GM21576 (cell line): ENCODE measurements at regions not wholly inside any gene's neighbourhood (a gene's known extent, or its start where the extent isn't known, plus 50 kb on each side); places are given as distances from the start of the nearest gene placed in this dataset.
"Not testable (repeated sequence)": the region's sequence is repeated elsewhere in the genome, so short reads cannot be mapped to it uniquely, and the experiment has no call there.

Experiments
- ATAC-seq: cut with Tn5 transposase; IDR thresholded peaks from one replicate; pipeline ENCODE4 v1.9.1; 2021; ENCODE audit warnings: mild to moderate bottlenecking, moderate library complexity; ENCODE audit not compliant: unreplicated experiment

DNA sequence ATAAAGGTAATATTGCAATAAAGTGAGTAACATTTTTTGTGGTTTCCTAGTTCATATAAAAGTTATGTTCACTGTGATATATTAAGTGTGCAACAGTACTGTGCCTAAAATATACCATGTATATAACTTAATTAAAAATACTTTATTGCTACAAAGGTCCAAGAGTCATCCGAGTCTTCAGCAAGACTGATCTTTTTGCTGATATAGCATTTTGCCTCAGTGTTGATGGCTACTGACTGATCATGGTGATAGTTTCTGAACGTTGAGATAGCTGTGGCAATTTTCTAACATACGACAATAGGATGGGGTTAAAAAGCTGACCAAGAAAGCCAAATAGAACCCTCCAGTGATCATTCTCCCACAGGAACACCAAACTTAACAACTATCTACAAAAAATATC is 1302.7 kb downstream of the TECRL start:
- no peak for ATAC-seq

DNA sequence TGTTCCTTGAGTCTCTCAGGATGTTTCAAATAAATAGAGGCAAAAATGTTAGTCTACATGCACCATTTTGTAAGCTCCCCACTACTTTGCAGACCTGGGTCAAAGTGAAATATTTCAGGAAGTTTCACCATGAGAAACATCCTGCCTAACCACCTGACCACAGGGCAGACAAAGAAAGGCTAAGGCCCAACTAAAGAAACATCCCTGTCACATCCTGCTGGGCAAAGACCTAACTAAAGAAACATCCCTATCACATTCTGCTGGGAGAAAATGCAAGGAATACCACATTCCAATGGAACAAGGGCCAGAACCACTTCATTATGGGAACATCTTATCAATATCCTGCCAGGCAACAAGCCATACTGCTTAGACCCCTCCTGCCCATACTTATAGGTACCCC is 1303.4 kb downstream of the TECRL start:
- no peak for ATAC-seq

DNA sequence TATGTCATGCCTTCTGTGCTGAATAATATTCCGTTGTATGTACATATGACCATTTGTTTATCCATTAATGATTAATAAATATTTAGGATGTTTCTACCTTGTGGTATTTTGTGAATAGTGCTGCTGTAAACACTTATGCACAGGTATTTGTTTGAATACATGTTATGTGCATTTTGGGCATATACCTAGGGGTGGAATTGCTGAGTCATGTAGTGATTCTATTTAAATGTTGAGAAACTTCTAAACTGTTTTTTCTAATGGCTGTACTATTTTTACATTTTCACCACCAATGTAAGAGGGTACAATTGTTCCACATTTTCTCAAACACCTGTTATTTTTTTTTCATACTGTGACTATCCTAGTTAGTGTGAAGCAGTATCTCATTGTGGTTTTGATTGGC is 1318.6 kb downstream of the TECRL start:
- ATAC-seq, result no peak

DNA sequence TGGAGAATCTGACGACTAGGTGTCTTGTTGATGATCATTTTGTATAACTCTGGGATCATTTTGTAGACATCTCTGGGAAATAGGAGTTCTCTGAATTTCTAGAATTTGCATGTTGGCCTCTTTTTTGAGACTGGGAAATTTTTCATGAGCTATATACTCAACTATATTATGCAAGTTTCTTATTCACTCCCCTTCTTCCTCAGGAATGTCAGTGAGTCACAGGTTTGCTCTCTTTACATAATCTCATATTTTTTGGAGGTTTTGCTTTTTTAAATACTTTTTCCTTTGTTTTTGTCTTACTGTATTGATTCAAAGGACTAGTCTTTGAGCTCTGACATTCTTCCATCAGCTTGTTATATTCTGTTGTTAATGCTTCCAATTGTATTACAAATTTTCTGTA is 1324.2 kb downstream of the TECRL start:
- ATAC-seq, result no peak

DNA sequence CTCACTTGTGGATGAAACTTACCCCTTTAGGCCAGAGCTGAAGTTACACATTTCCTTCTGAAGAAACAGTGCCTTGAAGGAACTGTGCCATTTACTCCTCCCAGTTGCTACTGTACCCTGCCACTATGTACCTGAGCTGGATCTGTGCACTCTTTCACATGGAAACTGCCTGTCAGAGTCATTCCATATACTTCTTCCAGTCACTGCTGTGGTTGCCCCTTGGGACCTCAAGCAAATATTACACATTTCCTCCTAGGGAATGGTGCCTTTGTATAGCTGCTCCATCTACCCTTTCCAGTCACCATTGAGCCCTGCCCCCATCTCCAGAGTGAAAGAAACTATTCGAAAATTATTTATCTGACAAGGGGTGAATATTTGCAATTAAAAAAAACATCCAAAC is 1328.3 kb downstream of the TECRL start:
- ATAC-seq, result no peak

DNA sequence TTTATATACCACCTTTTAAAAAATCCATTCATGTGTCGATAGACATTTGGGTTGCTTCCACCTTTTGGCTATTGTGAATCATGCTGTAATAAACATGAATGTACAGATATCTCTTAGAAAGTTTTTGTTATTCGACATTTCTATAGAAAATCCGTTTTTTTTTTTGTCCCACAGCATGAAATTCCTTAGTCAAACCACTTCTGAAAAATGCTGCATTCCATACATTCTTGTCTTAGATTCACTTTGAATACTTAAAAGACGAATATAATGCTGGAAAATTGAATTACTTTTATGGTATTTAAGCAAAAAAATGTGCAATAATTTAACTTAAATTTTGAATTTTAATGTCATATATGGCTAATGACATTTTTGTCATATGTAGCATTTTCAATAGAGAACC is 1345.5 kb downstream of the TECRL start:
- ATAC-seq, result no peak

DNA sequence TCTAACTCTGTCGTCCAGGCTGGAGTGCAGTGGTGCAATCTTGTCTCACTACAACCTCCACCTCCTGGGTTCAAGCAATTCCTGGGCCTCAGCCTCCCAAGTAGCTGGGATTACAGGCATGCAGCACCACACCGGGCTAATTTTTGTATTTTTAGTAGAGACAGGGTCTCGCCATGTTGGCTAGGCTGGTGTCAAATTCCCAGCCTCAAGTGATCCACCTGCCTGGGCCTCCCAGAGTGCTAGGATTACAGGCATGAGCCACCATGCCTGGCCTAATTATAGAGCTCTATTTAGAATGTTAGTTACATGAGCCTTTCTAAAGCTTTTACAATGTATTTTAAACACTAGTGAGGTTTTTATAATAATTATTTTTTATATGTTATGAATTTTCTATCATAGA is 1346.4 kb downstream of the TECRL start:
- ATAC-seq, result not testable (repeated sequence)

DNA sequence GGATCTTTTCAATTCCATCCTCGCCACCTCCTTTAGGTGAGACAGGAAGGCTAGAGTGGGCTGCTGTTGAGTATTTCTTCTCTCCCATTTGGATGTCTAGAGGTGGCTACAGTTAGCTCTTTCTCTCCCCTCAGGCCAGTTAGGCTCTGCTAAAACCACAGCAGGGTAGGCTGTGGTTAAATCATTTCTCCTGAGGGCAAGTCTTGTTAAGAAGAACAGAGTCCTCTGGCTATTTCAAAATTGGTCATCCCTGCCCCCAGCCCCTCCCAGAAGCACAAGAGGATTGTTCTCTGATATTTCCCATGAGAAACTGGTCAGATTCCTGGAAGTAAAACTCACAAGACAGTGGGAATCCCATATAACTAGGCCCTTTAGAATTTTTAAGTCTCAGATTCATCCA is 1359.5 kb downstream of the TECRL start:
- ATAC-seq, result no peak

DNA sequence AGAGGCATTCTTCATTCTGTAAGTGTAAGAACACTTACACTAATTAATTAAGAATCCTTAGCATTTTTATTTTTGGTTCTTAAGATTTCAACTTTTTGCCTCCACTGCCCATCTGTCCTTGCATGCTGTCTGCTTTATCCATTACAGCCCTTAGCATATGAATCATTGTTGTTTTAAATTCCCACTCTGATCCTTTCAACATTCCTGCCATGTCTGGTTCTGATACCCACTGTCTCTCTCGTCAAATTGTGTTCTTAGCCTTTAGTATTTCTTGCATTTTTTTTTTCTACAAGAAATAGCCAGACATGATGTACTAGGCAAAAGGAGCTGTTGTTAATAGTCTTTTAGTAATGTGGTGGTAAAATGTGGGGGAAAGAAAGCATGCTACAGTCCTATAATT is 1360.0 kb downstream of the TECRL start:
- no peak for ATAC-seq

DNA sequence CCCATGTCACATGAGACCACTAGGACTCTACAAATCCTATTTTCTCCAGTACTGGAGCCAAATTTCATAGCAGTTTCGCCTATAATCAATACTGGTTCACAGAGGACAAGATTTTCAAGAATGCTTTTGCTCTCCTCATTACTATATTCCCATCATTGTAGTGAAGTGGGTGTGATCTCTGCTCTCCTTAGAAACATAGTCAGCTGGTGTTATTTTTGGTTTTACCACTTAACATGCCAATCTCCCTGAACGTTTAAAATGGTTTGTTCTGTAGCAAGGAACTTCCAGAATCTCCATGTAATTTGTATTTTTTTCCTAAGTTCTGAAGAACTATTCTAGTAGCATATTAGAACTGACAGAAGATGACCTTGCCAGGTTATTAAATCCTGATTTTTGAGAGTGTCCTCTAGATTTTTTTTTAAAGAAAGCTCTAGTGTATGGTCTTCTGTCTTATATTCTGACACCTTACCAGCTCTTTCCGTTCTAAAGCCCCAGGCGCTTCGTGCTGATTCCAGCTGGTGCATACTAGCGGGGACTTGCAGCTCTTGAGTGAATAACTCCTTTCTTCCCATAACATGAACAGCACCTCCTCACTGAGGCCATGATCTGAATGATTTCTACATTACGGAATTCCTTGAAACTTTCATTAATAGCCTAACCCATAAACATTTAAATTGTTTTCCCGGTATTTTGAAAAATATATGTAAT is 1372.9 kb downstream of the TECRL start:
- ATAC-seq, result no peak

DNA sequence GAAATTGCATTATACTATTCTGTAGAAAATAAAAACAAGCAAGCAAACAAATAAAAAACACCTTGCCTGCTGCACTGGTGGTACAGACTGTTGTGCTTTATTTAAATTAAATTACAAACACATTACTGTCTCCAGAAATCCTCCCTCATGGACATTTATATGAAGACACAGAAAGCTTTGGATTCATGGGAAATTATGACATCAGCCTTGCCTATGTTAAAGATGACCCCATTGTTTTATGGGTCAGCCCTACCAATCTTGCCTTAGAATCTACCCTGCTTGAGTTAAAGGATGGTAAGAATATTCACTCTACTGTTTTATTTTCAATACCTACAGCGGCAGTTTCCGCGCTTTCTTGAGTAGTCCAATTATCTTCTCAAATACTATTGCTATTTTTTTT is 1379.9 kb downstream of the TECRL start:
- ATAC-seq, result no peak

DNA sequence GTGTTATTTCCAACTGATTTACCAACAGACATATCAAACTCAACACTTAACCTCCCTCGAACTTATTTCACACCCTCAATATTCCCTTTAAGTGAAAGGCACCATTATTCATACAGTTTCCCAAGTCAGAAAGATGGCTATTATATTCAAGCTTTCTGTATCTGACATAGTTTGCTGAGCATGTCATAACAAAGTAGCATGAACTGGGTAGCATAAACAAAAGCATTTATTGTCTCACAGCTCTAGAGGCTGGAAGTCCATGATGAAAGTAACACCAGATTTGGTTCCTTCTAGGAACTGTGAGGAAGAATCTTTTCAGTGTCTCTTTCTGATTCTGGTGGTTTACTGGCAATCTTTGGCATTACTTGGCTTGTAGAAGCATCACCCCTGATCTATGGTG is 1388.6 kb downstream of the TECRL start:
- ATAC-seq, result no peak

DNA sequence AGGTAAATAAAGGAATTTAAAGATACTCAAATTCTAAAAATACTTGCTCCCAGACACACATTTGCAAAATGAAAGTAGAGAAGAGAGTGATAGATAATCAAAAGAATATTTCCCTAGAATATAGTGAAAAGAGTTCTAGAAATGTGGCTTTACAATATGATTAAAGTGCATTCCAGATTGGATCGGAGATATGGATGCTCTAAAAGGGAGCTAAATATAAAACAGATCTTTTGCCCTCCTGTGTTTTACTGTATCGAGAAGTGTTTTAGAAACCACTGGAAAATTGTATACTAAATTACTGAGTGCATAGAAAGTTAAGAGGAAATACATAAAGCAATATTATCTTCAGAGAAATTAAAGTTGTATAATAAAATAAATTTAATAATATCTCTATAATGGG is 1392.0 kb downstream of the TECRL start:
- no peak for ATAC-seq

DNA sequence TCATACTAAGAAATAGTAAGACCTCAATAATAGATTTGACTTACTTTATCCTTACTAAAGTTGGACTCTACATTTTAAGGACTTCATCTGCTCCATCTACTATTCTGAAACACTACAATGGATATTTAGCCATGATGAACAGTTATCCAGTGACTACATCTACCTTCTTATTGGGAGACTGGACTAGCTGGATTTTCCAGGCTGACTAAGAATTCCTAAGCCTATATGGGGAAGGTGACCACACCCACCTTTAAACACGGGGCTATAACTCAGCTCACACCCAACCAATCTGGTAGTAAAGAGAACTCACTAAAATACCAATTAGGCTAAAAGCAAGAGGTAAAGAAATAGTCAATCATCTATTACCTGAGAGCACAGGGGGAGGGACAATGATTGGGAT is 1438.4 kb downstream of the TECRL start:
- ATAC-seq, result no peak

DNA sequence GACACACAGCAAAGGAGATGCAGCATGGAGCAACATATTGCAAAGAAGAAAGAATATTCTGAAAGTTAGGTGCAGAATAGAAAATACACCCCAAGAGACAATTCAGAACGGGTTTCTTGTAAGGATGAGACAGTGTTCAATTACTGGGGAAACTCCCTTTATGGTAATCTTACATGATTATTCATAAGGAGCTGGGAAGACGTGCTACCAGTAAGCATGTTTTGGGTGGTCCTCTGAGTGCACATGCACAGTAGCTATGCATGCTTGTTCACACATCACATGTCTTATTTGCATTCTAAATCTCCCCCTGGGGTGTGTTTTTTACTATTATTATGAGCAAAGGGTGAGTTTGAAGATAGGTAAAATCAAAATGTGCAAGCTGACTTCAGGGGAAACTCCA is 1448.8 kb downstream of the TECRL start:
- no peak for ATAC-seq

DNA sequence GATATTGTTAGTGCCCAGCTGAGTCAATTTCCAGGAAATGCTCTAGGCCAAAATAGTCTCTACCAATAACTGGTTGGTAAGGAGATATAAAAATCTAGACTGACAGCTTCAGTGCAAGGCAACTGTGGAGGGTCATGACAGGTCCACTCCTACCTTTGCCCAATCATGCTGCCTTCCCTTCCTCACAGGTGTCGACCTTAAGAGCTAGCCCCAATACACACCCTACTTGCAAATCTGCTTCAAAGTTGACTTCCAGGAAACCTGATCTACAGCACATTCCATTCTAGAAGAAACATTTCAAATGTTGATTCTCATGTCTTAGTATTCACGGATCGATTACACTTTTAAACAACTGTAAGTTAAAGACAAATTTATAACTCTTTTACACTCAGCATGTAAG is 1455.5 kb downstream of the TECRL start:
- ATAC-seq, result no peak

DNA sequence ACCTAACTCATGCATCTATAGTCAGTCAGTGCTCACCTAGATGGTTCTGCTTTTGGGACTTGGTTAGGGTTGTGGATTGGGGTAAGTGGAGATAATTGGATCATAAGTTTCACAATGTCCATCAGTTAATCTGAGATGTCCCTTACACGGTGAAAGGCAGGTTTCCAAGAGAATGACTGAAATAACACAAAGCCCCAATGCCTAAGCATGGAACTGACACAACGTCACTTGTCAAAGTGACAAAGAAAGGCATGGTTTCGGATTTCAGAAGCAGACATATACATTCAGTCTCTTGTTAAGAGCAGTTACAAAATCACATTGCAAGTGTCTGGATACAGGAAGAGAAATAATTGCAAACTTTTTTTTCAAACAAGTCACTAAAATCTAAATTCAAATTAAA is 1456.9 kb downstream of the TECRL start:
- no peak for ATAC-seq

DNA sequence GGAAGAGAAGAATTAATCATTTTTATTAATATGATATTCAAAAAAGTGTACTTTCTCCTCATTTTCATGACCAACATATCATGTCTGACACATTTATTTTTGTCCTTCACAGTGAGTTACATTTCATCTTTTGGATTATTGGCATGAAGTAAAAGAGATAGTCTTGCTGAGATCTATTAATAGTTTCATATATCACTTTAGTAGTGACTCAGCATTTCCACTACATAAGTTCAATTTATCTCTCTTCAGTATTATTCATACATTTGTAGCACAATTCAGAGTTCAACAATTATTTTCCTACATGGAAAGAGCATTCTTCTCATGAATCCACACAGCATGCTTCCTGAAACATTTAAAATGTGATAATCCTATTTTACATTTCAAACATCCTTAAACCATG is 1461.1 kb downstream of the TECRL start:
- ATAC-seq, result no peak

DNA sequence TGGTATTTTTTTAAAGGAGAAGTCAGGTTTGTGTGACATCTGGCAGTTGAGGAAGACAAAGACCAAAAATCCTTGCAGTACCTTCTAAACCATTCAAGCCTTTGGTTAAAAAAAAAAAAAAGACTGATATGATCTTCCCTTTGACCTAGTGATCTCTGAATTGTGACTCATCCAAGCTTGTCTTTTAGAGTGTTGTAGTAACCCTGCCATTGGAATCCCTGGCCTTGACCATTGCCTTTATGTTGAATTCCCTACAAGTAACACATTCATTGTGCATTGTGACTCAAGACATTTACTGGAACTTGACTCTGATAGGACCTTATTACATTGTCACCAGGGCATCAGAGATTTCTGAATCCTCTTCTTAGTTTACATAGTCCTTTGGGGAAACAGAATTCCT is 1469.0 kb downstream of the TECRL start:
- ATAC-seq, result no peak

DNA sequence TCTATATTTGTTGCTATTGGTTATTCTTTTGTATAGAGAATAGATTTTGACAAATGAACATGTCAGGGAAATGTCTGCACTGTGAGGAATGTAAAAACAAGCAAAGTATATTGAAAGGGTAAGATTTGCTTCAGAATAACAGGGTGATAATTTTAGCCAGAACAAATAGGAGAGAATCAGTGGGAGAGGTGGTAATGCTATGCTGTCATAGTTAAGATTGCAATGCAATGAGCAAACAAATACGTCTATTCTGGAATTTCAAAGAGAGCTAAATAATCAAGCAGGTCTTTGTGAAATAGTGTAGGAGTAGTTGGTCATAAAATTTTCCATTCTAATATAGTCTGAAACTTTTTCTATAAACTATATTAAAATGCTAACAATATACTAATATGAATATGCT is 1478.4 kb downstream of the TECRL start:
- no peak for ATAC-seq

DNA sequence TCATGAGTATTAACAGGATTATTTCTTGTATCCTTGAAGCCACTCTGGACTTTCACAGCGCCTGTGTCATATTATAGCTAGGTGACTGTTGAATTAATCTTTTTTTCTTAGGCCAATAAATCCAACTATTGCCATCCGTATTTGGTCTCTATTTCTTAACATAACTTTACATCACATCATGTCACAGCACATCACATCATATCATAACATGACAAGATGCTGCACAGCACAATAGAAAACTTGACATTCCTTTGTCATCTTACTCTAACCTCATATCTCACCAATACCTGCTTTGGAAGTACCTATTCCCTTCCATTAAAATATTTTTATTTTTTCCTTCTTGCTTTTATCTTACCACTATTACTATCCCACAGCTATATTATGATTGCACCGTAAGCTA is 1480.8 kb downstream of the TECRL start:
- ATAC-seq, result no peak

DNA sequence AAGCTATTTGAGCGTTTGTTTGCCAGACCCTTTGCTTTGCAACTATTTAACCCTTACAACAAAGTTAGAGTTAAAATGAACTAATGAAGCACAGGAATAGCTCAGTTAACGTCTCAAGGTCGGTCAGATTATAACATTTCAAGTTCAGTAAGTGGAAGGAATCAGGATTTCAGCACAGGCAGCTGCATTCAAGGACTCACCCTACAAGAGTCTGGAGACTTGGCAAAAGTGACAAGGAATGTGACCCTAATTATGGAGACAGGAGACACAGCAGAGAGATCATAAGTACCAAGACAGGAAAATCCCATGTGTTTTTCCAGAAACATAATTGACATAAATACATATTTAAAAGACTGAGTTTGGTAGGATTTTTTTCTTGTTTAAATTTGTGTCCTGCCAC is 1481.7 kb downstream of the TECRL start:
- ATAC-seq, result no peak

DNA sequence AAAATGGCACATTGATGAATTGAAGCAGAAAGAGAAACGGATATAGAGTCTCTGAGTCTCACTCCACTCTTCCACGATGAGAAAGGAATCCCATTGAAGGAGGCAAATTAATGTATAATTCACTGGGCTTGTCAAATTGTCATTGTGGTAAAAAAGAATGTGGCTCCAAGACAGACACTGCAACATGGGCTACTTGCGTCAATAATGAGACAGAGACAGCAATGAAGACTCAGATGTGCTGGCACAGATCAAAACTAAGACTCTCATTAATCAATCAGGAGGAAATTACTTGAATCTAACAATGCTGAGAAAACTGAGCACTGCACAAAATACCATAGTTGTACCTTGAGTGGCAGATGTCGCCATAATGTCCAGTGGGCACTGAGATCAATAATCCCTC is 1485.5 kb downstream of the TECRL start:
- no peak for ATAC-seq

DNA sequence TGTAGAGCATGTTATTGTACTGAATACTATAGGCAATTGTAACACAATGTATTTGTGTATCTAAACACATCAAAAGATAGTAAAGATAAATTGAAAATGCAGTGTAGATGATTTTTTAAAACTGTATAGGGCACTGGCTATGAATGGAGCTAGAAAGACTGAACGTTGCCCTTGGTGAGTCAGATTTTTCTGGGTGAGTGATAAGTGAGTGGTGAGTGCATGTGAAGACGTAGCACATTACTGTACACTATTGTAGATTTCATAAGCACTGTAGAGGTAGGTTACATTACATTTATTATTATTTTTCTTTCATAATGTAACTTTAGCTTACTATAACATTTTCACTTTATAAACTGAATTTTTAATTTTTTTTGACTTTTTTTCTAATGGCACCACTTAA is 1491.6 kb downstream of the TECRL start:
- ATAC-seq, result no peak
